Skeletal muscle tissue (tissue), 3 donors: ENCODE measurements at regions not wholly inside any gene's neighbourhood (a gene's known extent, or its start where the extent isn't known, plus 50 kb on each side); places are given as distances from the start of the nearest gene placed in this dataset.
A peak's percentile ranks its signal among the peaks of the same experiment; 100 is the strongest.

Experiments
- H3K27ac ChIP-seq: one replicate; pipeline ENCODE4 v1.7.0; 2013; ENCODE audit warnings: mild to moderate bottlenecking, low read depth, low read length, inconsistent platforms
- H3K27me3 ChIP-seq, 3 donors: one replicate each; pipeline ENCODE4 v1.7.0; 2013; ENCODE audit warnings: low read length in 3 of 3; ENCODE audit not compliant: control insufficient read depth in 3 of 3, insufficient read depth in 3 of 3
- H3K36me3 ChIP-seq, 3 donors: one replicate each; pipeline ENCODE4 v1.7.0; 2013; ENCODE audit warnings: low read length in 3 of 3; ENCODE audit not compliant: control insufficient read depth in 3 of 3, insufficient read depth in 3 of 3
- H3K4me1 ChIP-seq, 3 donors: one replicate each; pipeline ENCODE4 v1.7.0; 2013; ENCODE audit warnings: low read length in 3 of 3, mild to moderate bottlenecking in 3 of 3; ENCODE audit not compliant: control insufficient read depth in 3 of 3, insufficient read depth in 3 of 3
- H3K4me3 ChIP-seq, 3 donors: one replicate each; pipeline ENCODE4 v1.7.0; 2013; ENCODE audit warnings: low read length in 3 of 3
- H3K9ac ChIP-seq, 3 donors: one replicate each; pipeline ENCODE4 v1.7.0; 2013; ENCODE audit warnings: low read length in 3 of 3, mild to moderate bottlenecking in 3 of 3, moderate library complexity in 2 of 3, low read depth in 1 of 3
- H3K9me3 ChIP-seq, 3 donors: one replicate each; pipeline ENCODE4 v1.7.0; 2013; ENCODE audit warnings: low read length in 3 of 3; ENCODE audit not compliant: control insufficient read depth in 3 of 3
- donor health status: Osteomylitis.

GRCh38 chr3:124172816-124173215 lies 180.9 kb upstream of the ROPN1 start:
- no peak overlapping the region for H3K27ac ChIP-seq

GRCh38 chr3:124174476-124174875 lies 182.6 kb upstream of the ROPN1 start:
- Histone ChIP-seq H3K9me3 (no peaks in the 10 kb centered on the region), H3K4me1 (peaks cover 0 to 4% (median 0%) of the 10 kb centered on the region in 3 donors), H3K36me3 (no peaks in the 10 kb centered on the region), H3K9ac (no peak overlapping the region), H3K27me3 (no peaks in the 10 kb centered on the region), H3K4me3 (no peak overlapping the region), H3K27ac (no peak overlapping the region)

More at GRCh38 chr3:124172816-124173215, 180.9 kb upstream of the ROPN1 start:
- no peak overlapping the region for H3K9ac ChIP-seq
- no peaks in the 10 kb centered on the region for H3K27me3 ChIP-seq
- H3K9me3 ChIP-seq, result no peaks in the 10 kb centered on the region
- H3K36me3 ChIP-seq, result no peaks in the 10 kb centered on the region
- no peak overlapping the region for H3K4me3 ChIP-seq
- peaks cover 0 to 4% (median 0%) of the 10 kb centered on the region in 3 donors for H3K4me1 ChIP-seq

- Histone ChIP-seq H3K9me3 (no peaks in the 10 kb centered on the region), H3K27ac (no peak overlapping the region), H3K9ac (no peak overlapping the region)
These were observed 183.3 kb upstream of the ROPN1 start for GRCh38 chr3:124174910-124175874.

GRCh38 chr3:124177071-124177470 lies 185.1 kb upstream of the ROPN1 start:
- no peak overlapping the region for H3K27ac ChIP-seq
- H3K36me3 ChIP-seq, result no peaks in the 10 kb centered on the region
- no peak overlapping the region for H3K4me3 ChIP-seq
- no peaks in the 10 kb centered on the region for H3K9me3 ChIP-seq
- H3K27me3 ChIP-seq, result no peaks in the 10 kb centered on the region
- H3K9ac ChIP-seq, result no peak overlapping the region
- peaks cover 0 to 4% (median 0%) of the 10 kb centered on the region in 3 donors for H3K4me1 ChIP-seq

More at GRCh38 chr3:124174910-124175874, 183.3 kb upstream of the ROPN1 start:
- Histone ChIP-seq H3K4me1 (peaks cover 0 to 4% (median 0%) of the 10 kb centered on the region in 3 donors), H3K4me3 (no peak overlapping the region), H3K27me3 (no peaks in the 10 kb centered on the region), H3K36me3 (no peaks in the 10 kb centered on the region)

DNA sequence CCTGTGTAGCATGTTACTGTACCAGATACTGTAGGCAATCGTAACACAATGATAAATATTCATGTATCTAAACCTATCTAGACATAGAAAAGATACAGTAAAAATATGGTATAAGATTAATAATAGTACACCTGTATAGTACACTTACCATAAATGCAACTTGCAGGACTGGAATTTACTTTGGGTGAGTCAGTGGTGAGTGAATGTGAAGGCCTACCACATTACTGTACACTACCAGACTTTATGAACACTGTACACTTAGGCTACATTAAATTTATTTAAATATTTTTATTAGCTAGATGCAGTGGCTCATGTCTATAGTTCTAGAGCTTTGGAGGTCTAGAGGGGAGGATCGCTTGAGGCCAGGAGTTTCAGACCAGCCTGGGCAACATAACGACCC lies 186.6 kb upstream of the ROPN1 start:
- no peak overlapping the region for H3K27ac ChIP-seq
- peaks cover 0 to 4% (median 0%) of the 10 kb centered on the region in 3 donors for H3K4me1 ChIP-seq
- H3K36me3 ChIP-seq, result no peaks in the 10 kb centered on the region
- no peak overlapping the region for H3K9ac ChIP-seq
- no peak overlapping the region for H3K4me3 ChIP-seq
- H3K27me3 ChIP-seq, result no peaks in the 10 kb centered on the region
- no peaks in the 10 kb centered on the region for H3K9me3 ChIP-seq

GRCh38 chr3:124200407-124200806 lies 208.5 kb upstream of the ROPN1 start:
- no peak overlapping the region for H3K9ac ChIP-seq
- no peaks in the 10 kb centered on the region for H3K9me3 ChIP-seq
- H3K4me3 ChIP-seq, result no peak overlapping the region
- no peaks in the 10 kb centered on the region for H3K36me3 ChIP-seq
- no peaks in the 10 kb centered on the region for H3K27me3 ChIP-seq
- no peak overlapping the region for H3K27ac ChIP-seq
- H3K4me1 ChIP-seq, result peaks cover 0 to 15% (median 13%) of the 10 kb centered on the region in 3 donors

- H3K9ac ChIP-seq, result no peak overlapping the region
- H3K27me3 ChIP-seq, result no peaks in the 10 kb centered on the region
- no peak overlapping the region for H3K27ac ChIP-seq
- no peak overlapping the region for H3K4me3 ChIP-seq
- peaks cover 0 to 15% (median 13%) of the 10 kb centered on the region in 3 donors for H3K4me1 ChIP-seq
- H3K9me3 ChIP-seq, result no peaks in the 10 kb centered on the region
- no peaks in the 10 kb centered on the region for H3K36me3 ChIP-seq
These were observed 209.3 kb upstream of the ROPN1 start for GRCh38 chr3:124201226-124201625.

GRCh38 chr3:124201786-124202185 lies 209.9 kb upstream of the ROPN1 start:
- Histone ChIP-seq H3K9me3 (no peaks in the 10 kb centered on the region), H3K36me3 (no peaks in the 10 kb centered on the region), H3K9ac (no peak overlapping the region), H3K4me1 (peaks cover 0 to 16% (median 13%) of the 10 kb centered on the region in 3 donors), H3K27me3 (no peaks in the 10 kb centered on the region), H3K4me3 (no peak overlapping the region), H3K27ac (no peak overlapping the region)

- no peaks in the 10 kb centered on the region for H3K36me3 ChIP-seq
- H3K4me1 ChIP-seq, result peaks cover 4 to 22% (median 13%) of the 10 kb centered on the region in 3 donors
- H3K4me3 ChIP-seq, result no peak overlapping the region
- no peaks in the 10 kb centered on the region for H3K9me3 ChIP-seq
- peak overlapping the region in 1 of 3 donors; percentile 16 for H3K9ac ChIP-seq
- H3K27me3 ChIP-seq, result no peaks in the 10 kb centered on the region
- H3K27ac ChIP-seq, result no peak overlapping the region
These were observed 210.8 kb upstream of the ROPN1 start for GRCh38 chr3:124202754-124203153.

- H3K4me3 ChIP-seq, result no peak overlapping the region
- H3K27me3 ChIP-seq, result no peaks in the 10 kb centered on the region
- H3K27ac ChIP-seq, result no peak overlapping the region
- H3K9ac ChIP-seq, result no peak overlapping the region
- no peaks in the 10 kb centered on the region for H3K36me3 ChIP-seq
- no peaks in the 10 kb centered on the region for H3K9me3 ChIP-seq
- H3K4me1 ChIP-seq, result peaks cover 4 to 25% (median 13%) of the 10 kb centered on the region in 3 donors
These were observed 211.4 kb upstream of the ROPN1 start for GRCh38 chr3:124203292-124203691.
